NOMO-1 (cell line): ENCODE measurements at regions not wholly inside any gene's neighbourhood (a gene's known extent, or its start where the extent isn't known, plus 50 kb on each side); places are given as distances from the start of the nearest gene placed in this dataset.

ENCODE experiments used
- DNase-seq, 2 experiments: peaks; one replicate each; lab custom pipeline; 2025; ENCODE audit not compliant: unreplicated experiment in 2 of 2; lab: John Stamatoyannopoulos, UW

GRCh38 chr14:38527502-38527878, 271.6 kb upstream of the CLEC14A start:
- no peak for DNase-seq

DNA sequence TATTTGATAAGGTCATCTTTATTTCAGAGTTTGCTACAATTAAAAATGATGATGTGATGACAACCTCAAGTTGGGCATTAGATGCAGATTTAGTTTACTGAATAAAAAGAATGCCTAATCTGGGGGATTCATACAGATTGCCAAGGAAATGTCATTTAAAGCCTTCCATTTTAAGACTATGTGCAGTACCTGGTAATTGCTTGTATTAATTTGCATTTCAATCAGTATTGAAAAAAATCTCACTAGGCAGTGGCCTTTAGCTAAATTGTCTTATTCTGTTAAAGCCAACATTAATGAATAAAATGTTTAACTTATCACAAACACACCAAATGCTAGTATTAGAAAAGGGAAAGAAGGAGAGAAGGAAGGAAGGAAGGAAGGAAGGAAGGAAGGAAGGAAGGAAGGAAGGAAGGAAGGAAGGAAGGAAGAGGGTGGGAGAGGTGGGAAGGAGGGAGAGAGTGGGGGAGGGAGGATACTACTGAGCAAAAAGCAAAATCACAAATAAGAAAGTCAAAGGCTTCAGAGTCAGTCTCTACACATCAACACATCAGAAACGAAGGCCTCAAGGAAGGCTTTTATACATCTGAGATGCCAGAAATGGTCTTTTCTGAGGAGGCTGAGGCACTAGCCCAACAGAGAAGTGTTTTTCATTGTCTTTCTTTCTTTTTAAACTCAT, 271.1 kb upstream of the CLEC14A start:
- no peak for DNase-seq

DNA sequence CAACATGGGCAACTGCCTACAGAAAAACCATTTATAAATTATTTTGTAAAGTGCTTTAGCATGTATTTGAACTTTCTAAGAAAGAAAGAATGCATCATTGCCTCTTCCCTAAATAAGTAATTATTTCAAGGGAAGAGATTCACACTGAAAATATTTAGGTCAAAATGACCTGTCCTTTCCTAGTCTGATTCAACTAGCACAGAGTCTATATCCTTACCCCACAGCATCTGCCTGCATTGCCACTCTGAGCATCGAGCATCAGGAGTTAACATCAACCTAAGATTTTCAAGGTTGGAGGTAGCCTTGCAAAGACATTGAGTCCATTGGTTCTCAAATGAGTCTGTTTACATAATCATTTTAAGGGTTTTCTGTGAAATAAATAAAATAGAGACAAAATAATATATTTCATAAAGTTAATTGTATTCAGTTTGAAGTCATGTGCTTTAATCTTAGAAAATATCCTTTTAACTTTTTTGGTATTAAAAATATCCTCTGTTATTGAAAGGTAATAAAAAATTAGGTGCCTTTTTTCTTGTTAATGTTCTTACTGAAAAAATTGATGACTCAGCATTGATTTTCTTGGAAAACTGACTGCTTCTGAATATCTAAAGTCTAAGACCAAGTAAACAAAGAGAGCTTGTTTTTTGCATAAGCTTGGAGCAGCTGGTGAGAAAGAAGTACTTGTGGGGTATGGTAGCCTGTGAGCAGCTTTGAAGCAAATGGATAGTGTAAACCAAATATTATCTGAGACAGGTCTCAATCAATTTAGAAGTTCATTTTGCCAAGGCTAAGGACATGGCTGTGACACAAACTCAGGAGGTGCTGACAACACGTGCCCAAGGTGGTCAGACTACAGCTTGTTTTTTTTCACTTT, 269.0 kb upstream of the CLEC14A start:
- DNase-seq: no peak

DNA sequence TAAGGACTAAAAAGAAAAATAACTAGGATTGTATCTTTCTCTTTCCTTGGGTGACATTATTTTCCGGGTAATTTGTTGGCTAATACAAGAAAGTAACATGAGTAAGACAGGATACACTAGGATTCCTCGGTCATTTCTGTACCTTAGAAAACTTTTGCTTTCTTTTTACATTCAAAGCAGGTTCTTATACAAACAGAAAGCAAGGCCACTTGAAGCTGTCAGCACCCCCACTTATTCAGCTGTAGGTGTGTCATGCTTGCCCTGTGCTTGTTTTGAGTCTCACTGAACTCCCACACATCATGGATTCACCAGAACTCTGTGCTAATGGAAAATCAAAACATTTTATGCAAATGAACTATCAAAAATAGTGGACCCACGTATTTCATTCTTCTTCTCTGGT, 266.8 kb upstream of the CLEC14A start:
- DNase-seq: no peak

GRCh38 chr14:38521591-38521990, 265.7 kb upstream of the CLEC14A start:
- no peak for DNase-seq

DNA sequence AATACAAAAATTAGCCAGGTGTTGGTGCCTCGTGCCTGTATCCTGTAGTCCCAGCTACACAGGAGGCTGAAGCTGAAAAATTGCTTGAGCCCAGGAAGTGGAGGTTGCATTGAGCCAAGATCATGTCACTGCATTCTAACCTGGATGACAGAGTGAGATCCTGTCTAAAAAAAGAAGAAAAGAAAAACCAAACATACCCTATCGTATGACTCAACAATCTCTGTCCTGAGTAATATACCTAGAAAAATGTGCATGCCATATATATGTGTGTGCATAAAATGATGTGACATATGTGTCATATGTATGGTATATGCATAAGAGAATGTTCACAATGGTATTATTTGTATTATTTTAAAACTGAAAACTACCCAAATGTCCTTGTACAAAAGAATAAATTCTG, 261.5 kb upstream of the CLEC14A start:
- DNase-seq: no peak

DNA sequence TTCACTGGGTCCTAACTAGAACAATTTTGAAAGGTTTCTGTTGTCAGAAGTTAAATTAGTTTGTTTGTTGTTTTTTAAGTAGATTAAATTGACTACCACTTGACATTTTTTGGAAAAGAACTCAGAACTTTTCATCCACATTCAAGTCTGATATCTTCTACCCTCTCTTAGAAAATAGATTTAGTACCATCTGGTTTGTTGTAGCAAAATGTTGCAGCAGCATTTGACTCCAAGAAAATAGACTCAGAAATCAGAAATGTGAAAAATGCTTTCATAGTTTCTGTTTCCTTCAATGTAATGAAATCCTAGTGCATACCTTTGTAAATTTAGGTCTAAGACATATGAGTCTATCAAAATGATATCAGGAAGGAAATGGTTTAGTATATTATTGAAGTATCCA, 256.3 kb upstream of the CLEC14A start:
- no peak for DNase-seq

GRCh38 chr14:38507299-38507698, 251.4 kb upstream of the CLEC14A start:
- no peak for DNase-seq

DNA sequence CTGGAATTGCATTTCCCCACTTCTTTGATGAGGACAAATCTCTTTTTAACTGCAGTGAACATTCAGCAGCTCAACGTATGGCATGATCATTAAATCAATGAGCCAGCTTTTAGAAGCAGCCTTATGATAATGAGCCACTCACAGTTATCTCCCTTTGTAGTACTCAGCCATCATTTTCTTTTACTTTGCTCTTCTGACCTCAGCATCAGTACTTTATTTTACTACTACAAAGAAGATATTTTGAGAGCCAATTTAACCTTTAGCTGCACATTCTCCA, 250.0 kb upstream of the CLEC14A start:
- no peak for DNase-seq

DNA sequence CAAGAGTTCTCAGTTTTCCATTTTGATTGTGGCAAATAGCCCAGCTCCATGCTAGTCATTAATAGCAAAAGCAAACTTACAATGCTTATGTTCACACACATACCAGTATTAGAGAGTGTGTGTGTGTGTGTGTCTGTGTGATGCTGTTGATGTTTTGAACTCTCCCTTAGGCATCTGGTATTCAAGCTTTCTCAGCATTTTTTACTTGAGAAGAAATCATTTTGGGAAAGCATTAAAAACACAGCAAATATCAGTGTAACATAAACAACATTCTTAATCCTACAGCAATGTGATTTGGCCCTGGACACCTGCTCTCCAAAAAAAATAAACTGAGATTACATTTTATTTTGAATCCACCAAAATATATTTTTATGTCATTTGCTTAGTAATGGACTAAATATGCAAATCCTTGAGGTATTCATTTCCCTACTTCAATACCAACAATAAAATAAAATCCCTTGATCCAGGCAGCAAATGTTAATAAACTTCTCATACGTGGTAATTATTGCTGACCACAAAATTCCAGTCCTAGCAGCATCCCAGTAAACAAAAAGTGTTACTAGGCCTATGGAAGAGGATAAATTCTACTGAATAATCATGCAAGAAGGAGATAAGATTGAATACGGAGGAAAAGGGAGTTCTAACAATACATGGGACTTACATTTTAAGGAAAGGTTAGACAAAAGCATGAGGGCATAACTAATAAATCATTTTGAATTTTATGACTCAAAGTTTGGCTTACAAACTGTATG, 249.5 kb upstream of the CLEC14A start:
- DNase-seq: no peak

DNA sequence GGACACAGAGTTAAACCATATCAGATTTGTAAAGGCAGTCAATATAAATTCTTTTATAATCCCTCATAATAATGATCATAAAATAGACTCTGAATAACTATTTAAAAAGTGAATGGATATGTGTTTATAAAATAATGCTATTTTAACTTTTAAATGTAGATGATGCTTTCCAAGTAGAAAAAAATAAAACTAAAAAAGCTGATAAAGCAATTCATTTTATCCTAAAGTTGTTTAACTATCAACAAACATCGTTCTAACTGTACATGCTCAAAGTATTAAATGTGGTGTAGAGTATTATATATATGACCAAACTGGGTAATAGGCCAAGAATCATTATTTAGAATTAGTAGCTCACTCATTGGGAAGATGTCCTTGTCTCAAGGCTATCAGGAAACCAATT, 248.3 kb upstream of the CLEC14A start:
- no peak for DNase-seq

DNA sequence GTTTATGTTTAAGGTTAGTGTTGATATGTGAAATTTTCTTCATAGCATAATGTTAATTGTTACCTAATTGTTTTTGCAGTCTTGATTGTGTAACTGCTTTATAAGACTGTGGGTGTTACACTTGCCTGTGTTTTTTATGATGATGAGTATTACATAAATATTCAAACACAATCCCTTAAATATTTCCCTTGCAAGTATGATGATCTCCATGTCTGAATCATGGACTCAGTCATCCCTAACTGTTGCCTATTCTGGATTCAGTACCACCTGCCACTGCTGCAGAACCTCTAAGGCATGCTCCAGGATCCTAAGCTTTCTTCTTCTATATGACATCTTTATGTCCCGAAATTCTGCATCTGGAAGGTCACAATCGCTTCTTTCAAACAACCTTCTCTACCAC, 246.3 kb upstream of the CLEC14A start:
- no peak for DNase-seq

- DNase-seq: no peak
These were observed 244.2 kb upstream of the CLEC14A start for GRCh38 chr14:38500125-38500524.

DNA sequence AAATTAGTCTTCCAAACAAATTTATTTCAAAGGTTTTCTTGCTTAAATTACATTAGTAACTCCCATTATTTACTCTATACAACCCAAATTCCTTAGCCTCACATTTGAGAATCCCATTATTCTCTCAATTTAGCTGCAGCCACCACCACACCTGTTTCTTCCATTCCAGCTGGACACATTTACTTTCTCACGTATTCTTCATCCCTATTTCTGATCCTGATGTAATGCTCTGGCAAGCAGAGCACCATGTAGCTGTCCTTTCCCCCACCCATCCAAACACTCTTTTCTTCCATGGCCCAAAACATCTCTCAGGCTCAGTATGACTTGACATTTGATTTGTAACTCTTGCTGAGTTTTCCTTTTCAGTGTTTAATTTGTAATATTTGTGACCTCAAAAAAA, 240.2 kb upstream of the CLEC14A start:
- DNase-seq: no peak

GRCh38 chr14:38490273-38490672, 234.4 kb upstream of the CLEC14A start:
- DNase-seq: no peak

DNA sequence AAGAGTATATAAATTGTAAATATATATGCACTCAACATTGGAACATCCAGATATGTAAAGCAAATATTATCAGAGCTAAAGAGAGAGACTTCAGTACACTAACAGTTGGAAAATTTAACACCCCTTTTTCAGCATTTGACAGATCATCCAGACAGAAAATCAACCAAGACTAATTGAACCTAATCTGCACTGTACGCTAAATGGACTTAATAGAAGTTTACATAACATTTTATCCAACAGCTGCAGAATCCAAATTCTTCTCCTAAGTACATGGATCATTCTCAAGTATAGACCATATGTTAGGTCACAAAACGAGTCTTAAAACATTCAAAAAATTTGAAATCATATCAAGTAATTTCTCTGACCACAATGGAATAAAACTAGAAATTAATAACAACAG, 229.1 kb upstream of the CLEC14A start:
- DNase-seq: no peak

DNA sequence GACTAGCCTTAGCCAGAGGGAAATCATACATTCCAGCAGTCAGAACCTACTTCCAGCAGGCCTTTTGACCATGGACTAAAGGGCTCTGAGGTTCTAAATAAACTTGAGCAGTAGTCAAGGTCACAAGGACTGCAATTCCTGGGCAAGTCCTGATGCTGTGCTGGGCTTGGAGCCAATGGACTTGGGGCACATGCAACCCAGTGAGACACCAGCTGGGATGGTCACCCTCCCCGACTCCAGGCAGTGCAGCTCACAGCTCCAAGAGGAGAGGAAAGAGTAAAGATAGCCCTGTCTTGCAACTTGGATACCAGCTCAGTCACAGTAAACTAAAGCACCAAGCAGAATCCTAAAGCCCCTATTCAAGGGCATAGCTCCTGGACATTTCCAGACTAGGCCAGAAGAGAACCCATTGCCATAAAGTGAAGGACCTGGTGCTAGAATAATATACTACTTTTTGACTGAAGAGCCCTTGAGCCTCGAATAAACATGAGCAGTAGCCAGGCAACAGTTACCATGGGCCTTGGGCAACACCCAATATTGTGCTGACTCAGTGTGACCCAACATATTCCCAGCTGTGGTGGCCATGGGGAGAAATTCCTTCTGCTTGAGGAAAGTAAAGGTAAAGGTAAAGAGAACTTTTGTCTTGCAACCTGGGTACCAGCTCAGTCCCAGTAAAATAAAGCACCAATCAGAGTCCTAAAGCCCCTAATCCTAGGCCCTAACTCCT, 226.2 kb upstream of the CLEC14A start:
- no peak for DNase-seq

DNA sequence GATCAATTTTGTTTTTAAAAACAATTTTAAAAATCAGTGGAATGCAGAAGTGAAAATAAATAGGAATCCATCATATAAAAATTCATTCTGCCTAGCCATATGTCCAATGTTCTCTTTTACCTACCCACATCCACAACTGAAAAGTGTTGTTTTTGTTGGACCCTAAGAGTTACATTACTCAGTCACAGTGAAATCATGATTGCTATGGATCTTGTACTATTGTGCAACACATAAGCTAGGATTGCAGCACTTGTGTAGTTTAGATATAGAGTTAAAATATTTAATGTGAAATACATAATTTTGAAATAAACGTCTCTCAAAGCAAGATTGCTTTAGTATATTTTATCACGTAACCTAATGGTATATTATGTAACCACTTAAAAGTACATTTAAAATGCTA, 213.3 kb upstream of the CLEC14A start:
- DNase-seq: no peak

- DNase-seq: no peak
These were observed 186.3 kb upstream of the CLEC14A start for GRCh38 chr14:38442208-38442607.

- DNase-seq: no peak
These were observed 176.3 kb upstream of the CLEC14A start for GRCh38 chr14:38432186-38432585.

DNA sequence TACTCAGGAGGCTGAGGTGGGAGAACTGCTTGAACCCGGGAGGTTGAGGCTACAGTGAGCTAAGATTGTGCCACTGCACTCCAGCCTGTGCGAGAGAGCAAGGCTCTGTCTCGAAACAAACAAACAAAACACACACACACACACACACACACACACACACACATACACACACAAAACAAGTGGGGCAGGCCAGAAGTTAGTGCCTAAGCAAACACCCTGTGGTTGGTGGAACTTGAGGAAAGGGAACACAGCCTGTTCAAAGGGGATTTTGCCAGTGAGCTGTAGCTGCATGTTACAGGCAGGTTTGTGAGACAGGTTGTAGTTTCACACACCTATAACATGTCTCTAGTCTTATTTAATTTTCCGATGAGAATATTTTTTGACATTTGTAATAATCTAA, 175.3 kb upstream of the CLEC14A start:
- no peak for DNase-seq
